Stimulated activated CD4-positive, alpha-beta T cell treated with anti-CD3 and anti-CD28 coated beads, Interleukin-1b, Interleukin-23, amount 100 ng/mL, for 48 hours (primary cell): ENCODE measurements at regions not wholly inside any gene's neighbourhood (a gene's known extent, or its start where the extent isn't known, plus 50 kb on each side); places are given as distances from the start of the nearest gene placed in this dataset.

Source experiments
- DNase-seq: peaks from one replicate; pipeline ENCODE4 v3.0.0-alpha.2; 2020

DNA sequence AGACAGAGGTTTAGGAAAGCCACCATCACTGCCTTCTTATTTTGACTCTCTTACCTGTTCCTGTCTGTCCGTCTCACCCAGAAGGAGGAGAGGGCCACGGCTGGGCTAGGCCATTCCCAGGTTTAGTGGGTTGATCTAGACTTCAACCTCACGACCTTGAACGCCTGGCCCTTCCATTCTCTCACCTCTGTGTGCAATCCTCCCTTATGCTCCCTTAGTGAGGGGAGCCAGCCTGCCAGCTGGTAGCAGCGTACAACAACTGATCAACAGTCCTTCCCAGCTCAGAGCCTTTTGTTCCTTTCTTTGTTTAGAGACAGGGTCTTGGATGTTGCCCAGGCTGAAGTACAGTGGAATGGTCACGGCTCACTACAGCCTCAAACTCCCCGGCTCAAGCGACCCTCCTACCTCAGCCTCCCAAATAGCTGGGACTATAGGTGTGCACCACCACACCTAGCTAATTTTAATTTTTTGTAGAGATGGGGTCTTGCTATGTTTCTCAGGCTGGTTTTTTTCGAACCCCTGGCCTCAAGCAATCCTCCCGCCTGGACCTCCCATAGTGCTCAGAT, 123.9 kb downstream of the ZNF664 start:
- DNase-seq = no peak

- no peak for DNase-seq
Observed at GRCh38 chr12:124097701-124098100, 124.7 kb downstream of the ZNF664 start.

GRCh38 chr12:124098101-124098757, 125.2 kb downstream of the ZNF664 start:
- no peak for DNase-seq

DNA sequence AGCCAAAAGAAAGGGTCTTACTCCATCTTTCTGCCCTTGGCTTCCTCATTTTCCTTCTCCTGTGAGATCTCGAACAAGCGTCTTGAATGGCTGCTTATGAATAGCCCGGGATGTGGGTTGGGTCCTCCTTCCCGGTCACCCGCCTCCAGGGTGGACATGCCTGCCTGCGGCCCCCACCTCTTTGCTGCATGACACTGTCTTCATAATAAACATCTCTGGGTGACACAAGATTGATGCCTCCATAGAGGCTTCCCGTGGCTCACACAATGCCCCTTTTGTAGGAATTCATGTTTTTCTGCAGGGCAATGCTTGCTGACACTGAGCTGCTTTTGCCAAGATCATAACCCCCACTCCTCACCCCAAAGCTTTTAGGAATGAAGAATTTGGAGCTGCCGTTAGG, 125.9 kb downstream of the ZNF664 start:
- DNase-seq = no peak

GRCh38 chr12:124099661-124100060, 126.6 kb downstream of the ZNF664 start:
- no peak for DNase-seq

DNA sequence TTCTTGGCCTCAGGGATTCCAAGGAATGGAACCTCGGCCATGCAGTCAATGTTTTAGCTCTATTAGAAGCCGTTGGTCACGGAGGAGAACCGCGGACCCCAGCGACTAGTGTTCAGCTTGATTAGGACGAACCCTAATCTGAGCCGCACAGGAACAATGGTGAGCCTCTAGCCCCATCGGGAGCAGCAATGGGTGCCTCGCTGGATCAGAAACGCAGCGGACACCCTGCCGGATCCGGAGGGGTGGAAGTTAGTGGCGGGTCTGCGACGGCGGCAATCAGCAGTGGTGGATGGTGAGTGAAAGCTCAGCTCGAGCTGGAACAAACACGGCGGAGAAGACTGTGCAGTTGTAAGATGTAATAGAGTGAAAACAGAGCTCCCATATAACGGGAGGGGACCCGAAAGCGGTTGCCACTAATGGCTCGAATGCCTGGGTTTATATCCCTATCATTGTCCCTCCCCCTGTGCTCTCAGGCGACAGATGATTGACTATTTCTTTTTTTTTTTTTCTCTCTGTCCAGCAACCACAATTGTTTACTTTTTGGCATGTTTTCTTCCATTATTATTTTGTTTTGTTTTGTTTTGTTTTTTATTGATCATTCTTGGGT, 127.7 kb downstream of the ZNF664 start:
- no peak for DNase-seq

GRCh38 chr12:124105546-124105945, 132.5 kb downstream of the ZNF664 start:
- no peak for DNase-seq

DNA sequence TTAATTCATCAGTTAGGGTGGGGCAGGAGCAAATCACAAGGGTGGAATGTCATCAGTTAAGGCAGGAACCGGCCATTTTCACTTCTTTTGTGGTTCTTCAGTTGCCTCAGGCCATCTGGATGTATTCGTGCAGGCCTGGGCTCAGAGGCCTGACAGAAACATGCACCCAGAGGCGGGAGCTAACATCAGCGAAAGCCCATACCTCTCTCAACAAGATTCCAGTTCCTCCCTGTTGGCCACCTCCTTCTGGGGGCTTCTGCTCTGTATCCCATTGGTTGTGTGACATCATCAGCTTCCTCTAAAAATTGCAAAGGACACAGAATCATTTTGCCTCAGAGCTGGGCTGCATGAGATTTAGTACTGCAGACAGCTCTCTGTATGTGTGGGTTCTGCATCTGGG, 134.3 kb downstream of the ZNF664 start:
- no peak for DNase-seq

DNA sequence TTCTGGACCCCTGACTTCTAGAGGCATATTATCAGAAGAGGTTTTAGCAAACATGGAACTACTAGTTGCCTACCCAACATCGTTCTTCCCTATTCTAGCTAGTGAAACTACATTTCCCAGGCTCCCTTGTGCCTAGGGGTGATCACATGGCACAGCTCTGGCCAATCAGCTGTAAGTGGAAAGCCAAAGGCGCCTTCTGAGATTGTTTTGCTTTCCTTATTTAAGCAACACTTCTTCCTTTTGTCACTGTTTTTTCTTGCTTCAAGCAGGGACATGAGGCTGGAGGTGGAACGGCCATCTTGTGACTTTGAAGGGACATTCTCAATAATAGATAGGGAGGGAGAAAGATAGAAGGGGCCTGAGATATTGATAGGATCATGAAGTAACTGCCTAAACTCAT, 136.7 kb downstream of the ZNF664 start:
- no peak for DNase-seq

- no peak for DNase-seq
Observed at GRCh38 chr12:124110372-124110883, 137.4 kb downstream of the ZNF664 start.

GRCh38 chr12:124111006-124111405, 138.0 kb downstream of the ZNF664 start:
- DNase-seq = no peak

DNA sequence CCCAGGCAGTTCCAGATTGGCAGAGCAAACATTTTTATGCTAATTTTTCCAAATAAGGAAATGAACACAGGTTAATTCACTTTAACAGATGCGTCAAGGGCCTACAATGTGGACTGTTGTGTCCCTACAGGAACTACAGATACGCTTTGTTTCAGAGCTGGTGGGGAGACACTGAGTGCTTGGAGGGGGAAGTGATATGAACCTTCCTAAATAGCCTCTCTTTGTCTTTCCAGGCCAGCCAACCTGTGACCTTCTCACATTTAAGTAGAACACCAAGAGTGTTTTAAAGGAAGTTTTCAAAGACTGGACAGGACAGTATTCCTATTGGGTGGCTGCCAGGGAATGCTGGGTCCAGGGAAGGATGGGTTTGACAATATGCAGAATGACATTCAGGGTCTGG, 141.3 kb downstream of the ZNF664 start:
- DNase-seq = no peak

DNA sequence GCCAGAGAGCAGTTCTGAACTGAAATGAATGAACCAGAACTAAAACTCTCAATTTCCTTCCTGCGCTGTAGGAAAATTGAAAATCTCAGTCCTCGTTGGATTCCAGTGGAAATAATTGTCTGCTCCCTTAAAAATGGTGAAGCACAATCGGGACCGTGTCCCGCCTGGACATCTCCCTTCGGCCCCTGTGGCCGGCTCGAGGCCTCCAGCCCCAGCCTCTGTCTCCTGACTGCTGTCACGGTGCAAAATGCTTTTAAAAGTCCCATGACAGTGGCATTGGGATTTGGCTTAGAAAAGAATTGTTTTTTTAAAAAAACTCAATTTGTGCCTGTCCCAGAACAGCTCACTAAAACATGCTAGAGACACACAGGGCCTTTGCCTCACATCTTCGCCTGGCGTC, 142.5 kb downstream of the ZNF664 start:
- no peak for DNase-seq

GRCh38 chr12:124115976-124116690, 143.1 kb downstream of the ZNF664 start:
- no peak for DNase-seq

DNA sequence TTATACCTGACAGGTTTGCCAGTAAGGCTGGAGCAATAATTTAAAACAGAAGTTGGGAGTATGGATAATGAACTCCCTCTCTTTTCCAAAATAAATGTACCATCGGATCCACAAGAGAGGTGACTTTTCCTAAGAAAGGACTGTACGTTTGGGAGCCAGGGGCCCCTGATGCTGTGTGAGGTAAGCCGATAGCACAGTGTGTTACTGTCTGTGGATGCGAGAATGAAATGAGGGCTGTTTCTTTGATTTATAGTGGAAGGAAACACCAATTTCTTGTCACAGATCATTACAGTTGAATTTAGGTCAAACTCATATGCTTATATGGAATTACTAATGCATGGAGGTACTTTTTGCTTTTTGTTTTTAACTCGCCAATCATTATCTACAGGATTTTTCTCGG, 147.7 kb downstream of the ZNF664 start:
- DNase-seq = no peak

GRCh38 chr12:124122722-124123121, 149.7 kb downstream of the ZNF664 start:
- no peak for DNase-seq

DNA sequence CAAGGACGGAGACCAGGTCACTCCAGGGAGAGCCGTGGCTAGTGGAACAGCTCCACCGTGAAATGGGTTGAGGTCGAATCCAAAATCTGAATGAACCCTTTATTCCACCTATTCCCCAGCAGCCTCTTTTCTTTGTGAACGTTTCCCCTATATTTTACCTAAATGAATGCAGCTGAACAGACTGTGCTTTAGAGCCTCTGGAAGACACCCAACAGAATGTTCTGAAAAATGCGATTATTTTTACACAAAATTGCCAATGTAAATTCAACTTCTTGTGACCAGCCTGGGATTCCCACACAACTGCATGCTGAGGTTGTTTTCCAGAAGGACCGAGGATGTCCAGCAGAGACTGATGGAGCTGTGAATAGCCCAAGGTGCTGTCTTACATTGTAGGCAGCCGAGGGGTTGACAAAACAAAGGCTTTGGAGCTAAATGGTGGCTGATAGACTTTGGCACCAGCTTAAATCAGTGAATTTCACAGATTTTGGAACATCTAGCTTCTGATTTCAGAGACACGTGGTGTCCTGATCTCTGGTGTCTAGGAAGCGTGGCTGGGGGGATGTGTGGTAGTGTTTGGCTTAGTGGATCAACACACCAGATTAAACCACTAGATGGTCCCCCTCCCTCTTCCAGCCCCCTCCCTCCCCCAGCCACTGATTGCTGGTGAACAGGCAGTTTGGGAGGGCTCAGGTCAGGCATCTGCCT, 150.4 kb downstream of the ZNF664 start:
- no peak for DNase-seq

- no peak for DNase-seq
Observed at GRCh38 chr12:124125203-124125871, 152.3 kb downstream of the ZNF664 start.

- DNase-seq = no peak
Observed at GRCh38 chr12:124126950-124127655, 154.1 kb downstream of the ZNF664 start.

DNA sequence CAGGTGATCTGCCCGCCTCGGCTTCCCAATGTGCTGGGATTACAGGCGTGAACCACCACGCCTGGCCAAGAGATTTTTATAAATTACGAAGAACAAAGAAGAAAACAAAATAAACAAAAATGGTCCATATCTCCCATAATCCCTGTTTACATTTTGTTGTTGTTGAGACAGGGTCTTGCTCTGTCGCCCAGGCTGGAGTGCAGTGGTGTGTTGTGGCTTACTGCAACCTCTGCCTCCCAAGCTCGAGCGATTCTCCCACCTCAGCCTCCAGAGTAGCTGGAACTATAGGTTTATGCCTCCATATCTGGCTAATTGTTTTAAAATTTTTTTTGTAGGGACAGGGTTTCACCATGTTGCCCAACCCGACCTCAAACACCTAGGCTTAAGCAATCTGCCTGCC, 156.1 kb downstream of the ZNF664 start:
- DNase-seq = no peak

GRCh38 chr12:124130691-124131591, 157.9 kb downstream of the ZNF664 start:
- DNase-seq = no peak
